ENCODE measurements at regions not wholly inside any gene's neighbourhood (a gene's known extent, or its start where the extent isn't known, plus 50 kb on each side); places are given as distances from the start of the nearest gene placed in this dataset.

GRCh38 chr6:95521181-95521580 is 56.2 kb upstream of the MANEA start:
- TF ChIP-seq CTCF (IDR thresholded peaks at IDR 0.05; ENCODE audit: insufficient read depth, low read depth, low read length) (no peak), EZH2 (IDR thresholded peaks at IDR 0.05; ENCODE audit: insufficient read depth, low read length) (no peak)

Data from astrocyte (in vitro differentiated cells and primary cell).